A673 (cell line): ENCODE measurements at regions not wholly inside any gene's neighbourhood (a gene's known extent, or its start where the extent isn't known, plus 50 kb on each side); places are given as distances from the start of the nearest gene placed in this dataset.

Source experiments
- CTCF ChIP-seq: fragments of 300-800, 200-600 bp; sonication (generic); conservative IDR thresholded peaks from 2 replicates; pipeline ENCODE4 v1.5.1; 2017; ENCODE audit warnings: low read depth, mild to moderate bottlenecking, antibody characterized with exemption, low read length, moderate library complexity, mixed read lengths
- EZH2 ChIP-seq: fragments of 200-600 bp; sonication (generic); IDR thresholded peaks from 2 replicates; pipeline ENCODE4 v1.6.1; 2017; ENCODE audit warnings: borderline replicate concordance, low read depth, mild to moderate bottlenecking, mixed read lengths, antibody characterized with exemption, low read length; ENCODE audit not compliant: poor library complexity, severe bottlenecking

GRCh38 chr13:29693275-29693945 is 97.9 kb upstream of the SLC7A1 start:
- TF ChIP-seq CTCF (no peak), EZH2 (no peak)
